Keratinocyte (primary cell): ENCODE measurements at regions not wholly inside any gene's neighbourhood (a gene's known extent, or its start where the extent isn't known, plus 50 kb on each side); places are given as distances from the start of the nearest gene placed in this dataset.

Experiments used
- EZH2 ChIP-seq: IDR thresholded peaks from one replicate; pipeline ENCODE4 v1.6.1; 2012; ENCODE audit warnings: inconsistent platforms, mild to moderate bottlenecking, low read length, moderate library complexity
- TF ChIP-seq, protein P1 (sequence below), 3 experiments: IDR thresholded peaks in 1 of 3; conservative IDR thresholded peaks in 1 of 3; optimal IDR thresholded peaks in 1 of 3; 2 replicates in 2 of 3; 3 replicates in 1 of 3; pipeline versions ENCODE3 to v1.5.1; 2011; ENCODE audit warnings: low read length in 3 of 3, mild to moderate bottlenecking in 3 of 3, moderate library complexity in 2 of 3, control low read depth in 1 of 3, inconsistent platforms in 1 of 3; ENCODE audit not compliant: insufficient read depth in 2 of 3; ENCODE audit errors: extremely low read depth in 1 of 3

DNA sequence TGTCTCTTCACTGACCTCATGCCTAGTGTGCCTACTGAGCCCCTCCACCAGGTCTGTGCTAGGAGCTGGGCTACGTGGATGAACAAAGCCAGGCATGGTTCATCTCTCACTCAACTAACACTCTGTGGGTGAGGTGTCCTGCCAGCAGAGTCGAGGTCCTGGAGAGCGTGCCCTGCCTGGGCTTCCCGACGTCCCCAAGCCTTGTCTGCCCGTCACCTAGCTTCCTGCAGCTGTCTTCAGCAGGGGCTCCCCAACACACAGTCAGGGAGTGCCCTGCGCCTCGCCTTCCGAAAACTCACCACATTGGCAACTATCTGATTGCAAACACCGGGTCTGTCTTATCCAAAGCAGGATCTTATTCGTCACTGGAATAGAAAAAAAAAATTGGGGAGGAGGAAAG lies 167.5 kb upstream of the ZC3H12A start:
- TF ChIP-seq, protein P1, sequence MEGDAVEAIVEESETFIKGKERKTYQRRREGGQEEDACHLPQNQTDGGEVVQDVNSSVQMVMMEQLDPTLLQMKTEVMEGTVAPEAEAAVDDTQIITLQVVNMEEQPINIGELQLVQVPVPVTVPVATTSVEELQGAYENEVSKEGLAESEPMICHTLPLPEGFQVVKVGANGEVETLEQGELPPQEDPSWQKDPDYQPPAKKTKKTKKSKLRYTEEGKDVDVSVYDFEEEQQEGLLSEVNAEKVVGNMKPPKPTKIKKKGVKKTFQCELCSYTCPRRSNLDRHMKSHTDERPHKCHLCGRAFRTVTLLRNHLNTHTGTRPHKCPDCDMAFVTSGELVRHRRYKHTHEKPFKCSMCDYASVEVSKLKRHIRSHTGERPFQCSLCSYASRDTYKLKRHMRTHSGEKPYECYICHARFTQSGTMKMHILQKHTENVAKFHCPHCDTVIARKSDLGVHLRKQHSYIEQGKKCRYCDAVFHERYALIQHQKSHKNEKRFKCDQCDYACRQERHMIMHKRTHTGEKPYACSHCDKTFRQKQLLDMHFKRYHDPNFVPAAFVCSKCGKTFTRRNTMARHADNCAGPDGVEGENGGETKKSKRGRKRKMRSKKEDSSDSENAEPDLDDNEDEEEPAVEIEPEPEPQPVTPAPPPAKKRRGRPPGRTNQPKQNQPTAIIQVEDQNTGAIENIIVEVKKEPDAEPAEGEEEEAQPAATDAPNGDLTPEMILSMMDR (optimal IDR thresholded peaks at IDR 0.05 in 1 of 3, IDR thresholded peaks at IDR 0.05 in 1 of 3, conservative IDR thresholded peaks at IDR 0.05 in 1 of 3; ENCODE audit: extremely low read depth in 1 of 3, insufficient read depth in 2 of 3, low read length in 3 of 3): no peak
- no peak for TF ChIP-seq EZH2
